ENCODE measurements at regions not wholly inside any gene's neighbourhood (a gene's known extent, or its start where the extent isn't known, plus 50 kb on each side); places are given as distances from the start of the nearest gene placed in this dataset.

DNA sequence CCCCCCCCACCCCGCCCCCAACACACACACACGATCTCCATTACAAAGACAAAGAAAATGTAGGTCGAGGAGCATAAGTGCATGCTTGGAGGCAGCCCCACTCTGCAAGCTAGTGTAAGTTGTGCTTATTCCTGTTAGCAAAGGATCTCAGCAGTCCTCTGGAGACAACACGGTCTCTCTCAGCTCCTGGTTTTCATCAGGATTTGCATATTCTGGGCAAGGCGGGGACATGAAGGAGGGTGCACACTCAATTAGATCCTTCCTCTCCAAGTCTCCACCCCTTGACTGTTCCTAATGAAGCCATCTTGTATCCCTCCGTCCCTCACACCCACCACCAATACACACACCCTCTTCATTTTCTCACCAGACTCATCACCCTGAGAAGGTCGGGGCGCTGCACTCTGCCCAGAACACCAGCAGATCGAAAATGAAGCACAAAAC is 63.8 kb downstream of the MRPL46 start:
- no peak for ATAC-seq
- TF ChIP-seq ARNTL (CRISPR knock-in tag; IDR thresholded peaks at IDR 0.05; ENCODE audit: borderline replicate concordance, low read depth) = no peak
- TF ChIP-seq, protein P1, sequence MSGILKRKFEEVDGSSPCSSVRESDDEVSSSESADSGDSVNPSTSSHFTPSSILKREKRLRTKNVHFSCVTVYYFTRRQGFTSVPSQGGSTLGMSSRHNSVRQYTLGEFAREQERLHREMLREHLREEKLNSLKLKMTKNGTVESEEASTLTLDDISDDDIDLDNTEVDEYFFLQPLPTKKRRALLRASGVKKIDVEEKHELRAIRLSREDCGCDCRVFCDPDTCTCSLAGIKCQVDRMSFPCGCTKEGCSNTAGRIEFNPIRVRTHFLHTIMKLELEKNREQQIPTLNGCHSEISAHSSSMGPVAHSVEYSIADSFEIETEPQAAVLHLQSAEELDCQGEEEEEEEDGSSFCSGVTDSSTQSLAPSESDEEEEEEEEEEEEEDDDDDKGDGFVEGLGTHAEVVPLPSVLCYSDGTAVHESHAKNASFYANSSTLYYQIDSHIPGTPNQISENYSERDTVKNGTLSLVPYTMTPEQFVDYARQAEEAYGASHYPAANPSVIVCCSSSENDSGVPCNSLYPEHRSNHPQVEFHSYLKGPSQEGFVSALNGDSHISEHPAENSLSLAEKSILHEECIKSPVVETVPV (CRISPR knock-in tag; IDR thresholded peaks at IDR 0.05) = no peak
- no peak for TF ChIP-seq CSDC2 (CRISPR knock-in tag; IDR thresholded peaks at IDR 0.05)
- TF ChIP-seq, protein P2, sequence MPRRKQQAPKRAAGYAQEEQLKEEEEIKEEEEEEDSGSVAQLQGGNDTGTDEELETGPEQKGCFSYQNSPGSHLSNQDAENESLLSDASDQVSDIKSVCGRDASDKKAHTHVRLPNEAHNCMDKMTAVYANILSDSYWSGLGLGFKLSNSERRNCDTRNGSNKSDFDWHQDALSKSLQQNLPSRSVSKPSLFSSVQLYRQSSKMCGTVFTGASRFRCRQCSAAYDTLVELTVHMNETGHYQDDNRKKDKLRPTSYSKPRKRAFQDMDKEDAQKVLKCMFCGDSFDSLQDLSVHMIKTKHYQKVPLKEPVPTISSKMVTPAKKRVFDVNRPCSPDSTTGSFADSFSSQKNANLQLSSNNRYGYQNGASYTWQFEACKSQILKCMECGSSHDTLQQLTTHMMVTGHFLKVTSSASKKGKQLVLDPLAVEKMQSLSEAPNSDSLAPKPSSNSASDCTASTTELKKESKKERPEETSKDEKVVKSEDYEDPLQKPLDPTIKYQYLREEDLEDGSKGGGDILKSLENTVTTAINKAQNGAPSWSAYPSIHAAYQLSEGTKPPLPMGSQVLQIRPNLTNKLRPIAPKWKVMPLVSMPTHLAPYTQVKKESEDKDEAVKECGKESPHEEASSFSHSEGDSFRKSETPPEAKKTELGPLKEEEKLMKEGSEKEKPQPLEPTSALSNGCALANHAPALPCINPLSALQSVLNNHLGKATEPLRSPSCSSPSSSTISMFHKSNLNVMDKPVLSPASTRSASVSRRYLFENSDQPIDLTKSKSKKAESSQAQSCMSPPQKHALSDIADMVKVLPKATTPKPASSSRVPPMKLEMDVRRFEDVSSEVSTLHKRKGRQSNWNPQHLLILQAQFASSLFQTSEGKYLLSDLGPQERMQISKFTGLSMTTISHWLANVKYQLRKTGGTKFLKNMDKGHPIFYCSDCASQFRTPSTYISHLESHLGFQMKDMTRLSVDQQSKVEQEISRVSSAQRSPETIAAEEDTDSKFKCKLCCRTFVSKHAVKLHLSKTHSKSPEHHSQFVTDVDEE (CRISPR knock-in tag; IDR thresholded peaks at IDR 0.05) = no peak
- TF ChIP-seq, protein P3, sequence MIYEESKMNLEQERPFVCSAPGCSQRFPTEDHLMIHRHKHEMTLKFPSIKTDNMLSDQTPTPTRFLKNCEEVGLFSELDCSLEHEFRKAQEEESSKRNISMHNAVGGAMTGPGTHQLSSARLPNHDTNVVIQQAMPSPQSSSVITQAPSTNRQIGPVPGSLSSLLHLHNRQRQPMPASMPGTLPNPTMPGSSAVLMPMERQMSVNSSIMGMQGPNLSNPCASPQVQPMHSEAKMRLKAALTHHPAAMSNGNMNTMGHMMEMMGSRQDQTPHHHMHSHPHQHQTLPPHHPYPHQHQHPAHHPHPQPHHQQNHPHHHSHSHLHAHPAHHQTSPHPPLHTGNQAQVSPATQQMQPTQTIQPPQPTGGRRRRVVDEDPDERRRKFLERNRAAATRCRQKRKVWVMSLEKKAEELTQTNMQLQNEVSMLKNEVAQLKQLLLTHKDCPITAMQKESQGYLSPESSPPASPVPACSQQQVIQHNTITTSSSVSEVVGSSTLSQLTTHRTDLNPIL (CRISPR knock-in tag; IDR thresholded peaks at IDR 0.05; ENCODE audit: low read depth) = no peak
- no peak for TF ChIP-seq ISL1 (CRISPR knock-in tag; IDR thresholded peaks at IDR 0.05)
- TF ChIP-seq, protein P4, sequence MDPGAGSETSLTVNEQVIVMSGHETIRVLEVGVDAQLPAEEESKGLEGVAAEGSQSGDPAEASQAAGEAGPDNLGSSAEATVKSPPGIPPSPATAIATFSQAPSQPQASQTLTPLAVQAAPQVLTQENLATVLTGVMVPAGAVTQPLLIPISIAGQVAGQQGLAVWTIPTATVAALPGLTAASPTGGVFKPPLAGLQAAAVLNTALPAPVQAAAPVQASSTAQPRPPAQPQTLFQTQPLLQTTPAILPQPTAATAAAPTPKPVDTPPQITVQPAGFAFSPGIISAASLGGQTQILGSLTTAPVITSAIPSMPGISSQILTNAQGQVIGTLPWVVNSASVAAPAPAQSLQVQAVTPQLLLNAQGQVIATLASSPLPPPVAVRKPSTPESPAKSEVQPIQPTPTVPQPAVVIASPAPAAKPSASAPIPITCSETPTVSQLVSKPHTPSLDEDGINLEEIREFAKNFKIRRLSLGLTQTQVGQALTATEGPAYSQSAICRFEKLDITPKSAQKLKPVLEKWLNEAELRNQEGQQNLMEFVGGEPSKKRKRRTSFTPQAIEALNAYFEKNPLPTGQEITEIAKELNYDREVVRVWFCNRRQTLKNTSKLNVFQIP (CRISPR knock-in tag; IDR thresholded peaks at IDR 0.05; ENCODE audit: borderline replicate concordance, low read depth) = no peak
- no peak for TF ChIP-seq ZNF565 (CRISPR knock-in tag; conservative IDR thresholded peaks at IDR 0.05; ENCODE audit: low read depth)

DNA sequence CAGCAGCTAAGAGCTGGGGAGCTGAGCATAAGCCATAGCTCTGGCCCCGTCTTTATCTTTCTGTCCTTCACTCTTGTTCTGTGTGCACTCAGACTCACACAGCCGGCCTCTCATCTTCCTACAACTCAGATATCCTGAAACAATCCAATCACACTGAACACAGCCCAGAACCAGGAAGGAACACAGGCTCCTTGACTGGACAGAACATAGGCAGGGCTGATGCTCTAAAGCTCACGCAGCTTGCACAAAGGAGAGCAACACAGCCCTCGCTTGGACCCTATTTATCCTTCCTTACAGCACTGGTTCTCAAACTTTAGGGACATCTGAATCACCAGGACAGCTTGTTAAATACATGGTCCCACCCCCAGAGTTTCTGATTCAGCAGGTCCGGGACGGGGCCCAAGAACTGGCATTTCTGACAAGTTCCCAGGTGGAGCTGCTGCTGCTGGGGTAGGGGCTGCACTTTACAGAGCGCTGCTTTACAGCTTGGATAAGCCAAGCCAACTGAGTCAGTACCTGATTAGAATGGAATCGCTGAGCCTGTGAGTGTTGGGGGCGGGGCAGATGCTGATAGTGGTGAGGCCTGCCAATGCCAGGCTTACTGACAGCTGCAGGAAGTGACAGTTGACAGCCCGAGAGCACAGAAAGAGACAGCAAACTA is 65.1 kb downstream of the MRPL46 start:
- TF ChIP-seq, protein P2 (CRISPR knock-in tag; IDR thresholded peaks at IDR 0.05) = no peak
- TF ChIP-seq SNAI2 (CRISPR knock-in tag; IDR thresholded peaks at IDR 0.05) = no peak
- no peak for ATAC-seq

DNA sequence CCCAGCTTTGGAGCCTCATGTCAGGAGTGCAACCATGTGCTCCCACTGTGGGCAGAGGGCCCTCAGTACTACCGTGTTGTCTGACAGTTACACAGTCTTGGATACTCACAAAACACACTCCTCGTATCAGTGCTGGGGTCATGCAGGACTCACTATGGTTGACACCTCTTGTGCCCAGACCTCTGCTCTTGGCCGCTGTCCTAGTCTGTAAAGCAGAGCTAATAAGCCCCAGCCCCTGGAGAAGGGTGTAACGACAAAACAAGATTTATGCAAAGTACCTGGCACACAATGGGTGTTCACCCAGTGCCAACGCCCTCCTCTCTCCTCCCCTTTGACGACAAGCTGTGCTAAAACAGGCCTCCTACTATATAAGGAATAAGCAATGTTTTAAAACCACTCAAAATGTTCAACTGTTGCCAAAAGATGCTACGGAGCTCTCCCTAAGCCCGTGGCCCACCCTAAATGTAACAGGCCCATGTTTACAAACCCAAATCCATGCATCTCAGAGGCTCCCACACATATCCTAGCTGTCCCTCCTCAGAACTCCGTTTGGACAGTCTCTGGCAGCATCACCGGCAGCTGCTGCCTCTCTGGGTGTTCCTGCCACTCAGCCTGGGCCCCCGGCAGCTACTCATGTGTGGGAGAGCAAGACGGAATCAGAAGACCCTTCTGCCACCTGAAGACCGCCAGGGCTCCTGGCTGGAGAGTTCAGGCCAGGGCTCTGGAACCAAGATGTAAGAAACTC is 65.8 kb downstream of the MRPL46 start:
- no peak for ATAC-seq
- TF ChIP-seq, protein P3 (CRISPR knock-in tag; IDR thresholded peaks at IDR 0.05; ENCODE audit: low read depth) = no peak
- no peak for TF ChIP-seq ESRRG (CRISPR knock-in tag; IDR thresholded peaks at IDR 0.05)
- no peak for TF ChIP-seq PPARA (CRISPR knock-in tag; IDR thresholded peaks at IDR 0.05; ENCODE audit: borderline replicate concordance)
- TF ChIP-seq, protein P4 (CRISPR knock-in tag; IDR thresholded peaks at IDR 0.05; ENCODE audit: borderline replicate concordance, low read depth) = no peak
- no peak for TF ChIP-seq TCF4 (CRISPR knock-in tag; IDR thresholded peaks at IDR 0.05; ENCODE audit: borderline replicate concordance)
- TF ChIP-seq ZFP3 (CRISPR knock-in tag; IDR thresholded peaks at IDR 0.05) = no peak
- no peak for TF ChIP-seq CSDC2 (CRISPR knock-in tag; IDR thresholded peaks at IDR 0.05)
- TF ChIP-seq ZC3H10 (CRISPR knock-in tag; IDR thresholded peaks at IDR 0.05) = no peak
- TF ChIP-seq ISL1 (CRISPR knock-in tag; IDR thresholded peaks at IDR 0.05) = no peak
- no peak for TF ChIP-seq GLIS3 (CRISPR knock-in tag; IDR thresholded peaks at IDR 0.05)
- TF ChIP-seq OSR1 (CRISPR knock-in tag; IDR thresholded peaks at IDR 0.05) = no peak
- TF ChIP-seq, protein P1 (CRISPR knock-in tag; IDR thresholded peaks at IDR 0.05) = no peak
- TF ChIP-seq, protein P5, sequence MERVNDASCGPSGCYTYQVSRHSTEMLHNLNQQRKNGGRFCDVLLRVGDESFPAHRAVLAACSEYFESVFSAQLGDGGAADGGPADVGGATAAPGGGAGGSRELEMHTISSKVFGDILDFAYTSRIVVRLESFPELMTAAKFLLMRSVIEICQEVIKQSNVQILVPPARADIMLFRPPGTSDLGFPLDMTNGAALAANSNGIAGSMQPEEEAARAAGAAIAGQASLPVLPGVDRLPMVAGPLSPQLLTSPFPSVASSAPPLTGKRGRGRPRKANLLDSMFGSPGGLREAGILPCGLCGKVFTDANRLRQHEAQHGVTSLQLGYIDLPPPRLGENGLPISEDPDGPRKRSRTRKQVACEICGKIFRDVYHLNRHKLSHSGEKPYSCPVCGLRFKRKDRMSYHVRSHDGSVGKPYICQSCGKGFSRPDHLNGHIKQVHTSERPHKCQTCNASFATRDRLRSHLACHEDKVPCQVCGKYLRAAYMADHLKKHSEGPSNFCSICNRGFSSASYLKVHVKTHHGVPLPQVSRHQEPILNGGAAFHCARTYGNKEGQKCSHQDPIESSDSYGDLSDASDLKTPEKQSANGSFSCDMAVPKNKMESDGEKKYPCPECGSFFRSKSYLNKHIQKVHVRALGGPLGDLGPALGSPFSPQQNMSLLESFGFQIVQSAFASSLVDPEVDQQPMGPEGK (CRISPR knock-in tag; IDR thresholded peaks at IDR 0.05; ENCODE audit: borderline replicate concordance) = no peak

Measured in SK-N-SH treated with all-trans-retinoic acid at 6 μM for 48 hours (cell line).